ENCODE measurements at regions not wholly inside any gene's neighbourhood (a gene's known extent, or its start where the extent isn't known, plus 50 kb on each side); places are given as distances from the start of the nearest gene placed in this dataset.
"Not testable (repeated sequence)": the region's sequence is repeated elsewhere in the genome, so short reads cannot be mapped to it uniquely, and the experiment has no call there.

GRCh38 chr7:51376420-51377092 is 59.9 kb upstream of the COBL start:
- intact Hi-C loops (cut with DNase I, micrococcal nuclease), result no loop called here
- H3K27ac Mint-ChIP-seq, result no peak overlapping the region
- H3K9me3 Mint-ChIP-seq, result no peaks in the 10 kb centered on the region
- no peaks in the 10 kb centered on the region for H3K36me3 Mint-ChIP-seq (ENCODE audit: low read depth)
- Histone ChIP-seq H3K36me3 (ENCODE audit: insufficient read depth, low read length) (no peaks in the 10 kb centered on the region), H3K9me3 (ENCODE audit: control insufficient read depth in 1 of 2, insufficient read depth in 1 of 2, low read length in 2 of 2) (no peaks in the 10 kb centered on the region), H3K4me1 (ENCODE audit: insufficient read depth, low read length) (no peaks in the 10 kb centered on the region), H3K27ac (ENCODE audit: low read depth in 1 of 2, low read length in 2 of 2) (no peak overlapping the region), H3K4me3 (ENCODE audit: low read length) (no peak overlapping the region), H3K27me3 (ENCODE audit: control insufficient read depth in 1 of 2, insufficient read depth in 2 of 2, low read length in 2 of 2) (no peaks in the 10 kb centered on the region)
- ChIA-PET POLR2A (no interaction called here), CTCF (interaction anchor here (0.6 kb wide), 1 partner anchor 100 kb away, joined by 3 read pairs; no protein-coding TSS in a partner anchor)
- DNase-seq (no peak), ATAC-seq (ENCODE audit: poor library complexity) (no peak)
- H3K27me3 Mint-ChIP-seq, result no peaks in the 10 kb centered on the region
- no peaks in the 10 kb centered on the region for H3K4me1 Mint-ChIP-seq (ENCODE audit: low read depth)
- no peak for TF ChIP-seq CTCF (IDR thresholded peaks at IDR 0.05)
- no peak overlapping the region for H3K4me3 Mint-ChIP-seq

GRCh38 chr7:51374936-51375335 is 58.3 kb upstream of the COBL start:
- Histone ChIP-seq H3K9me3 (ENCODE audit: control insufficient read depth in 1 of 2, insufficient read depth in 1 of 2, low read length in 2 of 2) (no peaks in the 10 kb centered on the region), H3K27me3 (ENCODE audit: control insufficient read depth in 1 of 2, insufficient read depth in 2 of 2, low read length in 2 of 2) (no peaks in the 10 kb centered on the region), H3K27ac (ENCODE audit: low read depth in 1 of 2, low read length in 2 of 2) (no peak overlapping the region), H3K4me3 (ENCODE audit: low read length) (no peak overlapping the region), H3K36me3 (ENCODE audit: insufficient read depth, low read length) (no peaks in the 10 kb centered on the region), H3K4me1 (ENCODE audit: insufficient read depth, low read length) (no peaks in the 10 kb centered on the region)
- ChIA-PET POLR2A (no interaction called here), CTCF (no interaction called here)
- H3K4me3 Mint-ChIP-seq, result no peak overlapping the region
- H3K36me3 Mint-ChIP-seq (ENCODE audit: low read depth), result no peaks in the 10 kb centered on the region
- ATAC-seq (ENCODE audit: poor library complexity), result no peak
- H3K4me1 Mint-ChIP-seq (ENCODE audit: low read depth), result no peaks in the 10 kb centered on the region
- no peak for TF ChIP-seq CTCF (IDR thresholded peaks at IDR 0.05)
- DNase-seq, result no peak
- intact Hi-C loops (cut with DNase I, micrococcal nuclease), result no loop called here
- H3K27ac Mint-ChIP-seq, result no peak overlapping the region
- no peaks in the 10 kb centered on the region for H3K27me3 Mint-ChIP-seq
- no peaks in the 10 kb centered on the region for H3K9me3 Mint-ChIP-seq

GRCh38 chr7:51373607-51374006 is 57.0 kb upstream of the COBL start:
- DNase-seq; ATAC-seq (ENCODE audit: poor library complexity); H3K27me3 Mint-ChIP-seq; H3K4me1 ChIP-seq (ENCODE audit: insufficient read depth, low read length); H3K27me3 ChIP-seq (ENCODE audit: control insufficient read depth in 1 of 2, insufficient read depth in 2 of 2, low read length in 2 of 2); H3K27ac ChIP-seq (ENCODE audit: low read depth in 1 of 2, low read length in 2 of 2); H3K9me3 ChIP-seq (ENCODE audit: control insufficient read depth in 1 of 2, insufficient read depth in 1 of 2, low read length in 2 of 2); H3K27ac Mint-ChIP-seq; H3K4me1 Mint-ChIP-seq (ENCODE audit: low read depth); H3K4me3 Mint-ChIP-seq; POLR2A ChIA-PET; intact Hi-C loops (cut with DNase I, micrococcal nuclease); H3K36me3 Mint-ChIP-seq (ENCODE audit: low read depth); CTCF ChIA-PET; H3K36me3 ChIP-seq (ENCODE audit: insufficient read depth, low read length); H3K4me3 ChIP-seq (ENCODE audit: low read length); H3K9me3 Mint-ChIP-seq: not testable (repeated sequence)

GRCh38 chr7:51369746-51370145 is 53.1 kb upstream of the COBL start:
- H3K4me3 ChIP-seq (ENCODE audit: low read length), result no peak overlapping the region
- no peak for ATAC-seq (ENCODE audit: poor library complexity)
- no peaks in the 10 kb centered on the region for H3K27me3 ChIP-seq (ENCODE audit: control insufficient read depth in 1 of 2, insufficient read depth in 2 of 2, low read length in 2 of 2)
- DNase-seq, result no peak
- no peaks in the 10 kb centered on the region for H3K4me1 ChIP-seq (ENCODE audit: insufficient read depth, low read length)
- Mint-ChIP-seq H3K27ac (no peak overlapping the region), H3K4me3 (no peak overlapping the region), H3K4me1 (ENCODE audit: low read depth) (no peaks in the 10 kb centered on the region), H3K27me3 (no peaks in the 10 kb centered on the region), H3K9me3 (no peaks in the 10 kb centered on the region), H3K36me3 (ENCODE audit: low read depth) (no peaks in the 10 kb centered on the region)
- H3K36me3 ChIP-seq (ENCODE audit: insufficient read depth, low read length), result no peaks in the 10 kb centered on the region
- no peak overlapping the region for H3K27ac ChIP-seq (ENCODE audit: low read depth in 1 of 2, low read length in 2 of 2)
- H3K9me3 ChIP-seq (ENCODE audit: control insufficient read depth in 1 of 2, insufficient read depth in 1 of 2, low read length in 2 of 2), result peaks cover 0 to 6% of the 10 kb centered on the region in 2 experiments
- ChIA-PET POLR2A (no interaction called here), CTCF (no interaction called here)
- intact Hi-C loops (cut with DNase I, micrococcal nuclease), result loop anchor here in 1 of 2 experiments (5.0 kb wide), 1 partner anchor 1277 kb away; the partner anchor contains the start of gene ZPBP
- TF ChIP-seq CTCF (IDR thresholded peaks at IDR 0.05), result peak; percentile 9

GRCh38 chr7:51369228-51369627 is 52.6 kb upstream of the COBL start:
- H3K4me1 Mint-ChIP-seq (ENCODE audit: low read depth); H3K27ac Mint-ChIP-seq; H3K27ac ChIP-seq (ENCODE audit: low read depth in 1 of 2, low read length in 2 of 2); H3K9me3 ChIP-seq (ENCODE audit: control insufficient read depth in 1 of 2, insufficient read depth in 1 of 2, low read length in 2 of 2); POLR2A ChIA-PET; CTCF ChIA-PET; H3K4me3 ChIP-seq (ENCODE audit: low read length); H3K27me3 Mint-ChIP-seq; H3K4me3 Mint-ChIP-seq; DNase-seq; H3K27me3 ChIP-seq (ENCODE audit: control insufficient read depth in 1 of 2, insufficient read depth in 2 of 2, low read length in 2 of 2); H3K36me3 Mint-ChIP-seq (ENCODE audit: low read depth); H3K36me3 ChIP-seq (ENCODE audit: insufficient read depth, low read length); H3K4me1 ChIP-seq (ENCODE audit: insufficient read depth, low read length); H3K9me3 Mint-ChIP-seq; ATAC-seq (ENCODE audit: poor library complexity): not testable (repeated sequence)
- intact Hi-C loops (cut with DNase I, micrococcal nuclease), result loop anchor here in 1 of 2 experiments (5.0 kb wide), 1 partner anchor 1277 kb away; the partner anchor contains the start of gene ZPBP

Data from CD4-positive, alpha-beta T cell (primary cell).